Spleen (tissue), 7 donors: ENCODE measurements at regions not wholly inside any gene's neighbourhood (a gene's known extent, or its start where the extent isn't known, plus 50 kb on each side); places are given as distances from the start of the nearest gene placed in this dataset.

Source experiments
- POLR2A ChIP-seq, 3 donors: fragments of 450-650 bp; IDR thresholded peaks; one replicate each; pipeline ENCODE4 v1.5.1; 2017; ENCODE audit warnings: antibody characterized with exemption in 3 of 3, mild to moderate bottlenecking in 1 of 3
- POLR2AphosphoS5 ChIP-seq, 3 donors: sonication (generic); formaldehyde crosslinking; IDR thresholded peaks; one replicate each; pipeline ENCODE4 v1.5.1; 2017; ENCODE audit warnings: antibody characterized with exemption in 3 of 3
- TF ChIP-seq, protein P1 (sequence below), 11 experiments: fragments of 200-600 bp in 7 of 11; fragments of 450-650 bp in 4 of 11; sonication (generic) in 4 of 11; IDR thresholded peaks in 8 of 11; conservative IDR thresholded peaks in 3 of 11; 1 replicate in 7 of 11; 2 replicates in 4 of 11; pipeline versions ENCODE4 v1.4.0 to v1.8.0; 2016 to 2021; ENCODE audit warnings: antibody characterized with exemption in 11 of 11, inconsistent platforms in 4 of 11, mild to moderate bottlenecking in 1 of 11
- donor health status: DM: no; HTN: no; CAD: no; lungs with moderate emphysema.
- donor health status: DM: no; HTN: no; CAD: no.
- donor health status: DM: no; HTN: no; CAD: no.

DNA sequence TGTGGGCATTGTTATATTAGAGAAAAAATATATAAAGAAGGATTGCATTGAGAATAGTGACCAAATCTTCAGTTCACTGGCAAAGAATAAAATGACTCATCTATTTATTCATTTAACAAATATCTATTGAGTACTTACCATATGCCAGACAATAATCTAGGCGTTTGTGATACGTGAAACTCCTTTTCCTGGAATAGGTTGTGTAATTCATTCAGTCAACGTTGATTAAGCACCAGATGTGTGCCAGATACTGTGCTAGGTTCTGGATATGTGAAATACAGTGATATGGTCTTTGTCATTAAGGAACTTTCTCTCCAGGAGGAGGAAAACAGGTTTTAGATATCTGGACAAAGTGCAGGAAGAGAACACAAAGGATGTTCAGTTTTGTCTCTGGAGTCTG, 344.5 kb downstream of the RWDD3 start:
- TF ChIP-seq, protein P1, sequence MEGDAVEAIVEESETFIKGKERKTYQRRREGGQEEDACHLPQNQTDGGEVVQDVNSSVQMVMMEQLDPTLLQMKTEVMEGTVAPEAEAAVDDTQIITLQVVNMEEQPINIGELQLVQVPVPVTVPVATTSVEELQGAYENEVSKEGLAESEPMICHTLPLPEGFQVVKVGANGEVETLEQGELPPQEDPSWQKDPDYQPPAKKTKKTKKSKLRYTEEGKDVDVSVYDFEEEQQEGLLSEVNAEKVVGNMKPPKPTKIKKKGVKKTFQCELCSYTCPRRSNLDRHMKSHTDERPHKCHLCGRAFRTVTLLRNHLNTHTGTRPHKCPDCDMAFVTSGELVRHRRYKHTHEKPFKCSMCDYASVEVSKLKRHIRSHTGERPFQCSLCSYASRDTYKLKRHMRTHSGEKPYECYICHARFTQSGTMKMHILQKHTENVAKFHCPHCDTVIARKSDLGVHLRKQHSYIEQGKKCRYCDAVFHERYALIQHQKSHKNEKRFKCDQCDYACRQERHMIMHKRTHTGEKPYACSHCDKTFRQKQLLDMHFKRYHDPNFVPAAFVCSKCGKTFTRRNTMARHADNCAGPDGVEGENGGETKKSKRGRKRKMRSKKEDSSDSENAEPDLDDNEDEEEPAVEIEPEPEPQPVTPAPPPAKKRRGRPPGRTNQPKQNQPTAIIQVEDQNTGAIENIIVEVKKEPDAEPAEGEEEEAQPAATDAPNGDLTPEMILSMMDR (IDR thresholded peaks at IDR 0.05 in 8 of 11, conservative IDR thresholded peaks at IDR 0.05 in 3 of 11) = no peak
- no peak for TF ChIP-seq POLR2A (IDR thresholded peaks at IDR 0.05)
- no peak for TF ChIP-seq POLR2AphosphoS5 (IDR thresholded peaks at IDR 0.05)
